ENCODE measurements at regions not wholly inside any gene's neighbourhood (a gene's known extent, or its start where the extent isn't known, plus 50 kb on each side); places are given as distances from the start of the nearest gene placed in this dataset.
A peak's percentile ranks its signal among the peaks of the same experiment; 100 is the strongest.

GRCh38 chr15:29945943-29946596 is 123.8 kb upstream of the TJP1 start:
- Histone ChIP-seq H3K27ac (no peak overlapping the region), H3K4me3 (no peak overlapping the region), H3K4me1 (no peaks in the 10 kb centered on the region), H3K27me3 (no peaks in the 10 kb centered on the region), H3K9me3 (no peaks in the 10 kb centered on the region), H3K36me3 (no peaks in the 10 kb centered on the region)
- TF ChIP-seq POLR2A (IDR thresholded peaks at IDR 0.05) (no peak), CTCF (IDR thresholded peaks at IDR 0.05) (no peak)
- DNase-seq = no peak

GRCh38 chr15:29944925-29945324 is 122.7 kb upstream of the TJP1 start:
- Histone ChIP-seq H3K36me3 (no peaks in the 10 kb centered on the region), H3K27me3 (no peaks in the 10 kb centered on the region), H3K4me1 (no peaks in the 10 kb centered on the region), H3K27ac (no peak overlapping the region), H3K4me3 (no peak overlapping the region), H3K9me3 (no peaks in the 10 kb centered on the region)
- TF ChIP-seq POLR2A (IDR thresholded peaks at IDR 0.05) (no peak), CTCF (IDR thresholded peaks at IDR 0.05) (no peak)
- no peak for DNase-seq

- Histone ChIP-seq H3K4me3 (no peak overlapping the region), H3K4me1 (no peaks in the 10 kb centered on the region), H3K27ac (no peak overlapping the region), H3K36me3 (no peaks in the 10 kb centered on the region), H3K9me3 (no peaks in the 10 kb centered on the region), H3K27me3 (no peaks in the 10 kb centered on the region)
- no peak for DNase-seq
- TF ChIP-seq POLR2A (IDR thresholded peaks at IDR 0.05) (no peak), CTCF (IDR thresholded peaks at IDR 0.05) (no peak)
Observed at GRCh38 chr15:29942548-29942947, 120.3 kb upstream of the TJP1 start.

- Histone ChIP-seq H3K4me3 (no peak overlapping the region), H3K27ac (no peak overlapping the region), H3K4me1 (no peaks in the 10 kb centered on the region), H3K27me3 (no peaks in the 10 kb centered on the region), H3K36me3 (no peaks in the 10 kb centered on the region), H3K9me3 (no peaks in the 10 kb centered on the region)
- no peak for DNase-seq
- TF ChIP-seq CTCF (IDR thresholded peaks at IDR 0.05) (peak in 3 of 6 experiments; percentile 24 to 32 (median 24)), POLR2A (IDR thresholded peaks at IDR 0.05) (no peak)
Observed at GRCh38 chr15:29942143-29942542, 119.9 kb upstream of the TJP1 start.

GRCh38 chr15:29939404-29939803 is 117.1 kb upstream of the TJP1 start:
- TF ChIP-seq CTCF (IDR thresholded peaks at IDR 0.05) = no peak
- TF ChIP-seq POLR2A (IDR thresholded peaks at IDR 0.05) = no peak
- H3K4me3 ChIP-seq = no peak overlapping the region

More at GRCh38 chr15:29939404-29939803, 117.1 kb upstream of the TJP1 start:
- no peak for DNase-seq
- Histone ChIP-seq H3K27ac (no peak overlapping the region), H3K27me3 (no peaks in the 10 kb centered on the region), H3K4me1 (no peaks in the 10 kb centered on the region), H3K9me3 (no peaks in the 10 kb centered on the region), H3K36me3 (no peaks in the 10 kb centered on the region)

Data from Peyer's patch (tissue), 4 donors.